ENCODE measurements at regions not wholly inside any gene's neighbourhood (a gene's known extent, or its start where the extent isn't known, plus 50 kb on each side); places are given as distances from the start of the nearest gene placed in this dataset.
A peak's percentile ranks its signal among the peaks of the same experiment; 100 is the strongest.

GRCh38 chr6:47111685-47112084 is 69.6 kb upstream of the ADGRF1 start (continued):
- TF ChIP-seq AGO1 (IDR thresholded peaks at IDR 0.05; ENCODE audit: low read depth, low read length, poor library complexity, severe bottlenecking) (no peak), ZBTB20 (CRISPR knock-in tag; IDR thresholded peaks at IDR 0.05; ENCODE audit: borderline replicate concordance, low read depth) (no peak), HMG20A (CRISPR knock-in tag; IDR thresholded peaks at IDR 0.05; ENCODE audit: borderline replicate concordance) (peak; percentile 40; the same call in 1 of the 2 replicates), RFXAP (CRISPR knock-in tag; IDR thresholded peaks at IDR 0.05; ENCODE audit: borderline replicate concordance) (no peak), AHDC1 (CRISPR knock-in tag; IDR thresholded peaks at IDR 0.05; ENCODE audit: borderline replicate concordance) (peak; percentile 60; the same call in 1 of the 2 replicates), ZBTB26 (CRISPR knock-in tag; IDR thresholded peaks at IDR 0.05; ENCODE audit: borderline replicate concordance) (peak; percentile 81; the same call in 1 of the 2 replicates), ZNF124 (CRISPR knock-in tag; IDR thresholded peaks at IDR 0.05) (no peak), ZNF616 (CRISPR knock-in tag; IDR thresholded peaks at IDR 0.05; ENCODE audit: low read depth) (no peak), HNF1A (IDR thresholded peaks at IDR 0.05; ENCODE audit: low read depth) (no peak), HNF1A (CRISPR knock-in tag; IDR thresholded peaks at IDR 0.05; ENCODE audit: borderline replicate concordance) (no peak), ZMAT3 (CRISPR knock-in tag; conservative IDR thresholded peaks at IDR 0.05) (0 out of 2 replicates have a peak, but pooled peaks have one; percentile 30), NCOA2 (CRISPR knock-in tag; IDR thresholded peaks at IDR 0.05) (peak; percentile 45; the same call in 1 of the 2 replicates), ZNF724P (CRISPR knock-in tag; IDR thresholded peaks at IDR 0.05; ENCODE audit: borderline replicate concordance) (no peak), ZNF761 (CRISPR knock-in tag; conservative IDR thresholded peaks at IDR 0.05) (no peak), RARA (CRISPR knock-in tag; IDR thresholded peaks at IDR 0.05) (0 out of 2 replicates have a peak, but pooled peaks have one; percentile 33), ARID3A (IDR thresholded peaks at IDR 0.05; ENCODE audit: low read depth, low read length) (peak; percentile 40; the same call in 1 of the 2 replicates), FOSL2 (CRISPR knock-in tag; IDR thresholded peaks at IDR 0.05) (peak; percentile 47; the same call in 1 of the 2 replicates)
